ENCODE measurements at regions not wholly inside any gene's neighbourhood (a gene's known extent, or its start where the extent isn't known, plus 50 kb on each side); places are given as distances from the start of the nearest gene placed in this dataset.
"Not testable (repeated sequence)": the region's sequence is repeated elsewhere in the genome, so short reads cannot be mapped to it uniquely, and the experiment has no call there.

DNA sequence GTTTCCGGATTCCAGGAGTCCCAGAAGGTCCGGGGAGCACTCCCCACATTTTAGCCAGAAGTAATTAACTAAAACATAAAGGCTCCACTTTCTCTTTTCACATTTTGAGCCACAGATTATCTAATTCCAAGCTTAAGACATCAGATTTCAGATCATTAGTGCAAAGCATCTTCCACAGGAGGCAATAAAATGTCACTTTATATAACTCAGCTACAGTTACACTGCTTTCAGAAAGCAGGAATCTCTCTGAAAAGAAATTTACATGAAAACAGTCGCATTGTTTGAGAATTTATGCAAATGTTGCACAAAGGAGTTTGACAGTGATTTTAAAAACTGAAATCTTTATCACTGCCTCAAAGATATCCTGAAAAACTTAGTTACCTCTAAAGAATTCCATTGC, 99.7 kb downstream of the LMO4 start:
- no peaks in the 10 kb centered on the region for H3K9me3 Mint-ChIP-seq
- H3K27me3 Mint-ChIP-seq: peaks cover 13% of the 10 kb centered on the region
- H3K4me3 Mint-ChIP-seq: no peak overlapping the region
- H3K4me1 Mint-ChIP-seq: no peaks in the 10 kb centered on the region
- no peak overlapping the region for H3K27ac Mint-ChIP-seq
- no peak for DNase-seq
- no peaks in the 10 kb centered on the region for H3K36me3 Mint-ChIP-seq

- peaks cover 13% of the 10 kb centered on the region for H3K27me3 Mint-ChIP-seq
- no peaks in the 10 kb centered on the region for H3K9me3 Mint-ChIP-seq
- H3K36me3 Mint-ChIP-seq: no peaks in the 10 kb centered on the region
- no peak for DNase-seq
- no peak overlapping the region for H3K4me3 Mint-ChIP-seq
- no peak overlapping the region for H3K27ac Mint-ChIP-seq
- no peaks in the 10 kb centered on the region for H3K4me1 Mint-ChIP-seq
Measured at GRCh38 chr1:87428883-87429282, 100.2 kb downstream of the LMO4 start.

DNA sequence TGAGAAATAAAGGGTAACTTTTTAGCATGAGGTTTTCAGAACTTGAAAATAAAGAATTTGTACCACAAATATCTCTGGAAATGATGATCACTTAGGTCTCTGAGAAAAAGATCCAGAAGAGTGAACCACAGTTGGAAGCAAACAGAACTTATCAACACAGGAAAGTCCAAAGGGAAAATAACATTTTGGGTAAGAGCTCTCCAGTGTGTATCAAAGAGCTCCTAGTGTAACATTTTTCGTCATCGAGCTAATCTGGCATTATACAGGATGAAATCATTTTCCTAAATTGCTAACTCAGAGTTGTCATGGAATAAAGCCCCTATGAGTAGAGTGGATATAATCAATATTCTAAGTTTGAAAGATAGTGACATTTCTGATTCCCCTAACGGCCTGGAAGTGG, 104.0 kb downstream of the LMO4 start:
- H3K27ac Mint-ChIP-seq: no peak overlapping the region
- no peaks in the 10 kb centered on the region for H3K9me3 Mint-ChIP-seq
- peaks cover 6% of the 10 kb centered on the region for H3K4me1 Mint-ChIP-seq
- H3K36me3 Mint-ChIP-seq: no peaks in the 10 kb centered on the region
- no peak overlapping the region for H3K4me3 Mint-ChIP-seq
- no peak for DNase-seq
- H3K27me3 Mint-ChIP-seq: peaks cover 21% of the 10 kb centered on the region

DNA sequence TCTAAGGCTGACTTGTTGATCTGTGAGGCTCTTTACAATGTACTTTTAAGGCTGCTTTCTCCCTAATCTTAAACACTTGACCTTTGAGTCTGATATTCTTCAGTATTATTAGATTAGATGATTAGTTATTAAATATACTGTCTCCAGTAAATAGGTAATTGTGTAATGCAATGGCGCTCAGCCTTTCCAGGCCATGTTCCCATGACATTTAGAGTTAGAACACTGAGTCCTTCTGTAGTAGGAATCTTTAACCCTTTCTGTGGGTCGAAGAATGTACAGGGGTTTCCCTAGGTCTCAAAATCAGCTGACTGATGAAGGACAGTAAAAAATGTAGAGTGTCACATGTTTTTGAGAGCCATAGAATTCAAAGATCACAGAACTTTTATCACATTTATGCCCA, 104.4 kb downstream of the LMO4 start:
- not testable (repeated sequence) for H3K36me3 Mint-ChIP-seq, H3K4me3 Mint-ChIP-seq, H3K9me3 Mint-ChIP-seq, DNase-seq, H3K4me1 Mint-ChIP-seq, H3K27ac Mint-ChIP-seq
- H3K27me3 Mint-ChIP-seq: peaks cover 21% of the 10 kb centered on the region

DNA sequence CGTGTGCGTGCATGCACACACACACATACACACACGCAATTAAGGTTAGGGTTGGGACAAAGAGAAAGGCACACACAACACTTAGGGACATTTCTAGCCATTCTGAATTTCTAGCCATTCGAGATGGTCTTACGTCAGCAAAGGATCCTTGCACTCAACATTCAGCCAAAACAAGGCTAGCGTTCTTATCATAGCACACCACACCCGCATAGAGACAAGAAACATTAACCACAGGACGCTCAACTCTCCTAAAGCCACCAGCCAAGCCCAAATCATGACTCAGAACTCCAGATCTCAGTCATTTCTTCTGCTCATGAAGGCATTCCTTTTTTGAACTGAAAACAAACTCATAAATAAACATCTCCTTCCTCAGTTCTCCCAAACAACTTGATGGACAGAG, 106.8 kb downstream of the LMO4 start:
- Mint-ChIP-seq H3K36me3 (no peaks in the 10 kb centered on the region), H3K4me1 (peaks cover 6% of the 10 kb centered on the region), H3K4me3 (no peak overlapping the region), H3K9me3 (no peaks in the 10 kb centered on the region), H3K27ac (no peak overlapping the region), H3K27me3 (peaks cover 24% of the 10 kb centered on the region)
- DNase-seq: no peak

DNA sequence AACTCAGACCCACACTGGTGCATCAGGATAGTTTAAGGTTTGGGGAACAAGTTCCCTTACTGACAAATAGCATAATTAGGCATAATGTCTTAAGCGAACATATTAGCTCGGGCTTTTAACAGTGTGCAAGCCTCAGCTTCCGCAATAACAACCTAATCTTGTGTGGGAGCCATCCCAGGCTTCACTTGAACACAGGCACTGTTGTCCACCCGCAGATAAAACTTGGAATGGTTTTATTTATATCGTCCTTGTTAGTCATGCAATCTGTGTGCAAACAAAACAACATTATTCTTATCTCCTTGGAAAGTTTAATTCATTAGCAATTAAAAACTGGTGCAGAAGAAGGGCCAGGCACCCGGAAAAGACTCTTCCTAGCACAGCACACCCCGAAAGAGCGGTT, 107.4 kb downstream of the LMO4 start:
- H3K4me3 Mint-ChIP-seq, H3K36me3 Mint-ChIP-seq, H3K9me3 Mint-ChIP-seq, H3K4me1 Mint-ChIP-seq, DNase-seq, H3K27ac Mint-ChIP-seq: not testable (repeated sequence)
- peaks cover 21% of the 10 kb centered on the region for H3K27me3 Mint-ChIP-seq

- Mint-ChIP-seq H3K36me3 (no peaks in the 10 kb centered on the region), H3K27ac (no peak overlapping the region), H3K4me1 (peaks cover 6% of the 10 kb centered on the region), H3K9me3 (no peaks in the 10 kb centered on the region), H3K27me3 (peaks cover 21% of the 10 kb centered on the region), H3K4me3 (no peak overlapping the region)
- DNase-seq: no peak
Measured at GRCh38 chr1:87436534-87436933, 107.9 kb downstream of the LMO4 start.

GRCh38 chr1:87437663-87438295, 109.1 kb downstream of the LMO4 start:
- H3K4me1 Mint-ChIP-seq: peaks cover 6% of the 10 kb centered on the region
- H3K36me3 Mint-ChIP-seq: no peaks in the 10 kb centered on the region
- H3K27ac Mint-ChIP-seq: no peak overlapping the region
- H3K27me3 Mint-ChIP-seq: peaks cover 14% of the 10 kb centered on the region
- H3K9me3 Mint-ChIP-seq: no peaks in the 10 kb centered on the region
- no peak overlapping the region for H3K4me3 Mint-ChIP-seq
- no peak for DNase-seq

- Mint-ChIP-seq H3K4me3 (no peak overlapping the region), H3K27me3 (peaks cover 7% of the 10 kb centered on the region), H3K4me1 (peaks cover 6% of the 10 kb centered on the region), H3K9me3 (peaks cover 9% of the 10 kb centered on the region), H3K36me3 (no peaks in the 10 kb centered on the region), H3K27ac (no peak overlapping the region)
- no peak for DNase-seq
Measured at GRCh38 chr1:87439821-87440220, 111.1 kb downstream of the LMO4 start.

DNA sequence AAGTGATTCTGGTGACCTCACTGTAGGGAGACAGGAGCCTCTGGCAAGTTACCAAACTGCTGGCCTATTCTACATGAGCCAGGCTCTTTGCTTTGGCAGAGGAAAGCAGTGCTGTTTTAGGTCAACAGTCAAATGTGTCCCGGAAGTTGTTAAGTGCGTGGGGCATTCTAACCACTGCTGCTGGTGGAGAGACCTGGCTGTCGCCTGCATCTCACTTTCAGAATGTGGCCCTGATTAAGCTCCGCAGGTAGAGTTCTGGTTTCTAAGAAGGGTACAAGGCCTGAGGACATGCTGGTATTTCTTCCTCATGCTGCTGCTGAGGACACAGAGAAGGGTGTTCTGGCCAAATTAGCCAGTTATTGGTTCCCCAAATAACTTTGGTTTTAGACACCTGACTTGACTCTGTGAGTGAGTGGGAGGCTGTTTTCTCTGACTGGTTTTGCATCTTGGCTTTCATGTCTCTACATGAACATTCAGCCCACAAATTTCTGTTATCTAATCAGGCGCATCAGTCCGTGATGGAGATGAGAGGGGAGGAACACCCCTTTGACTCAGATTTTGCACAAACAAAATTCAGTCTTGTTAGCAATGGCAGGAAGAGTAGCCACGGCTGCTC, 120.8 kb downstream of the LMO4 start:
- Mint-ChIP-seq H3K36me3 (no peaks in the 10 kb centered on the region), H3K27ac (no peak overlapping the region), H3K4me3 (no peak overlapping the region), H3K9me3 (peaks cover 7% of the 10 kb centered on the region), H3K4me1 (no peaks in the 10 kb centered on the region), H3K27me3 (no peaks in the 10 kb centered on the region)
- no peak for DNase-seq

DNA sequence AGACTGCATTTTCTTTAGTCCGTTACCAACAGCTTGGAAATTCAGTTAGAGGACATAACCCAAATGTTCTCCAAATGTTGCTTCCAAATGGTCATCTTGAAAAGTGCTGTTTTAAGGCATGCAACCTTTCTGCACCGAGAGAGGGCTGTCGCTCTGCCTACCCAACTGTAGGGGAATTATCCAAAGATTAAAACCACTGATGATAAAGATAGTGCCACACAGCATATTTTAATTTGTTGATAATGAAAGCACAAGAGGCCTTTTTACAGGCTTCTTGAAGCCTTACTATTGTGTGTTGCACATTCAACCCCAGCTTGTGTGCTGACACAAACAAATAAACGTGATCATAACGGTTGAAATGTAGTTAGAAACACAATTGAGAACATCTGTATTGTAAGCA, 121.5 kb downstream of the LMO4 start:
- Mint-ChIP-seq H3K27ac (no peak overlapping the region), H3K4me1 (no peaks in the 10 kb centered on the region), H3K4me3 (no peak overlapping the region), H3K36me3 (no peaks in the 10 kb centered on the region), H3K9me3 (peaks cover 4% of the 10 kb centered on the region), H3K27me3 (no peaks in the 10 kb centered on the region)
- no peak for DNase-seq

GRCh38 chr1:87450615-87451209, 122.0 kb downstream of the LMO4 start:
- no peaks in the 10 kb centered on the region for H3K9me3 Mint-ChIP-seq
- no peaks in the 10 kb centered on the region for H3K4me1 Mint-ChIP-seq
- H3K4me3 Mint-ChIP-seq: no peak overlapping the region
- DNase-seq: no peak
- H3K27ac Mint-ChIP-seq: no peak overlapping the region
- H3K27me3 Mint-ChIP-seq: no peaks in the 10 kb centered on the region
- no peaks in the 10 kb centered on the region for H3K36me3 Mint-ChIP-seq

DNA sequence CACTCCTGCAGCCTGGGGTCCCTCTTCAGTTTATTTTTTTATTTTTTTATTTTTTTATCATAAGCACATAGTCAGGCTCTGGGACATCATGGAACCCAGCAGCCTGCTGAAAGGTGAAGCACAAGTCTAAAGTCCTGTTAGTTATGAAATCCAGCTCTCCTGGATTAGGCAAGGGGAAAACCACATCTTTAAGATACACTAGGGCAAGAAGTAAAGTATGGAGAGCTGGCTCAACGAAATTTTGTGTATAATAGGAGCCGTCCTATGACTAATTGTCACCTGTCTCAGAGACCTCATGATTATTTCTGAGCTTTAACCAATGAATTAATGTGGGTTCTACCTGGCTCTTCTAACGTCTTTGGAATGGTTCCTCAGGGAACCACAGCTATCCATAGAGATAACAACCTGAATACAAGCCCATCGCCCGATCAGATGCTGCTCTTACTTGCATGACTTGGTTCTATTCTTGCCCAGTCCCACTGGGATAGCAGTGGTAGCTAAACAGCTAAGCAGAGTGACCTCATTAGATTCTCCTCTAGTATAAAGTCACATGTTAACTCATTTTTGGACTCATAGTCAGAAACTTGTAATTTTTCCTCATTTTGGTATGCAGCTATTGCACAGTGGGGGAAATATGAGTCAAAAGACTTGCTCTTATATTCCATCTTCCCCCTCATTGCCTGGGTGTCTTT, 122.7 kb downstream of the LMO4 start:
- H3K36me3 Mint-ChIP-seq: no peaks in the 10 kb centered on the region
- H3K4me1 Mint-ChIP-seq: no peaks in the 10 kb centered on the region
- no peak overlapping the region for H3K27ac Mint-ChIP-seq

DNA sequence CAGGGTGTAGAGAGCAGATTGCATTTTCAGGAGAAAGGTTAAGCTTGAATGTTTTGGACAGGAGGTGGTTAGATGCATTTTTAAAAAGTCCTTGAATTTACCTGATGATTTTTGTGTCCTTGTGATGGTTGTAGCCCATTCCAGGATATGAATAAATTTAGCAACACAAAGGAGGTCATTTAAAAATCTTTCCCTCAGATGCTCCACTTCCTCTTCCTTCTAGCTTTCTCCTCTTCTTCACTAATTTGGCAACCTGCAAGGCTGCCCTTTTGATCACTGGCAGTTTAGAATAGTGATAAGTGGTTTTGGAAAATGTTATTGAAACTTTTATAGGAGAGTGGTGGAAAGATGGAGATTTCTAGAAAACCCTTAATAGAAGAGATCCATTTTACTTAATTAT, 124.0 kb downstream of the LMO4 start:
- DNase-seq: no peak
- no peaks in the 10 kb centered on the region for H3K4me1 Mint-ChIP-seq

More for the DNA sequence above, 122.7 kb downstream of the LMO4 start:
- Mint-ChIP-seq H3K27me3 (no peaks in the 10 kb centered on the region), H3K4me3 (no peak overlapping the region), H3K9me3 (peaks cover 2% of the 10 kb centered on the region)
- DNase-seq: no peak

GRCh38 chr1:87457408-87457807, 128.7 kb downstream of the LMO4 start:
- Mint-ChIP-seq H3K9me3 (peaks cover 7% of the 10 kb centered on the region), H3K4me3 (no peak overlapping the region), H3K27ac (no peak overlapping the region), H3K36me3 (peaks cover 2% of the 10 kb centered on the region), H3K27me3 (peaks cover 4% of the 10 kb centered on the region), H3K4me1 (no peaks in the 10 kb centered on the region)
- no peak for DNase-seq

More for the DNA sequence above, 124.0 kb downstream of the LMO4 start:
- Mint-ChIP-seq H3K27ac (no peak overlapping the region), H3K36me3 (no peaks in the 10 kb centered on the region), H3K27me3 (no peaks in the 10 kb centered on the region), H3K4me3 (no peak overlapping the region), H3K9me3 (peaks cover 4% of the 10 kb centered on the region)
